Kidney capillary endothelial cell (primary cell): ENCODE measurements at regions not wholly inside any gene's neighbourhood (a gene's known extent, or its start where the extent isn't known, plus 50 kb on each side); places are given as distances from the start of the nearest gene placed in this dataset.
"Not testable (repeated sequence)": the region's sequence is repeated elsewhere in the genome, so short reads cannot be mapped to it uniquely, and the experiment has no call there.

Source experiments
- DNase-seq: peaks from one replicate; pipeline ENCODE4 v3.0.0-alpha.2; 2018; ENCODE audit warnings: low spot score

DNA sequence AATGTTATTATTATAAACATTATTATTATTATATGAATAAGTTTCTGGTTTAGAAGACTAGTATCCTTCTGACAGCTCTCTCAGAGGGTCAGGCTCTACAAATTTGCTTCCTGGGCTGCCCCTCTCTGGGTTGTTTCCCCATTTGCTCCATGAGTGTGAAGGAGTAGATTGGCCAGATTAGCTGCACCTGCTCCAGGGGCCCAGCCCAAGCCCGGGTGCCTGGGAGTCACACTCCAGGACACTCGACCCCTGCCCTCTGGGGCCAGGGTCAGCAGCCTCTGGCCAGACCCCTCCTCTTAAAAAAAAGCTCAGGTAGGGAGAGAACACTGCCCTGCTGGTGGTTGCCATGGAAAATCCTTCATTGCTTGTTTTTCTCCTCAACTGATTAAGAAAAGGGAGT lies 169.0 kb upstream of the FOXD4L5 start:
- DNase-seq: not testable (repeated sequence)

DNA sequence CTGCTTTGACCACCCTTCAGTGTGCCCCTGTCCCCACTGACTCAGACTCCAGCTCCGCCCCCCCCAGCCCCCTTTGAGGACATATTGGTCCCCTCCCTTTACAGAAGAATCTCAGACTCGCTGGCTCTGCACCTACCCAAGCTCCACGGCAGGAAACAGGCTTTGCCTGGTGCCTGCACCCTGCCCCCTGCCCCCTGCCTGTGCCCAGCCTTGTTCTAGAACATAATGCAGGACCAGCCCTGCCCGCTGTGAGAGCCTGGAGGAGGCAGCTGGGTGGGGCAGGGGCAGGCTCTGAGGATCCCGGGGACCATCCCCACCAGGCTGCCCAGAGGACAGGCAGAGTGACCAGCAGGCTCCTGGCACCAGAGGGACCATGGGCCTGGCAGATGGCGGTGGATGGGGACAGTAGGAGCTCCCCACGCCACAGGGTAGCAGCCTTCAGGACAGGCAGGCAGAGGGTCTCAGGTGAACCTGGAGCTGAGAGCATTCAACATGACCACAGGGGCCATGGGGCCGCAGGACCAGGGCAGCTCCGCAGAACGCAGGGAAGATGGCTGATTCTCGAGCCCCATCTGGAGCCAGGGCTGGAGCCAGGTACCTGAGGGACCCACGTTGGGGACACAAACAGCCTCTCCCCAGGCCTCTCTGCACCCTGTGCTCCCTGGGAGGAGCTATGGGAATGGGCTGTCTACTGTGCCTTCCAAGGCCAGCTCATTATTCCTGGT lies 165.0 kb upstream of the FOXD4L5 start:
- DNase-seq: not testable (repeated sequence)

DNA sequence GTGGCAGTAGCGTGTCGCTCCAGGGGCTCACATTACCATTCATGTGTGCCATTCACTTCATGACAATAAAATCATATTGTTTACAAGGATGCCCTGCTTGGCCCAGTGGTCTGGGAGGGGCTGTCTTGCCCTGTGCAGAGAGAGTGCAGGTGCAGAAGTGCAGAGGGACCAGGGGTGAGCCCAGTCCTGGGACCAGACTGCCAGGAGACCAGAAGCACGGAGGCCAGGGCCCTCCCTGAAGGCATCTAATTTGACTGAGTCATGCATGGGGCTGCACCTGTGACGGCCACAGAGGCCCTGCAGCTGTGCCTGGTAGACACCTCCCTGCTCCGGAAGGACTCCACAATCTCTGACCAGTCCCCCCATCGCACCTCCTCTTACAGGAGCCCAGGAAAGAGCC lies 164.4 kb upstream of the FOXD4L5 start:
- DNase-seq: no peak

DNA sequence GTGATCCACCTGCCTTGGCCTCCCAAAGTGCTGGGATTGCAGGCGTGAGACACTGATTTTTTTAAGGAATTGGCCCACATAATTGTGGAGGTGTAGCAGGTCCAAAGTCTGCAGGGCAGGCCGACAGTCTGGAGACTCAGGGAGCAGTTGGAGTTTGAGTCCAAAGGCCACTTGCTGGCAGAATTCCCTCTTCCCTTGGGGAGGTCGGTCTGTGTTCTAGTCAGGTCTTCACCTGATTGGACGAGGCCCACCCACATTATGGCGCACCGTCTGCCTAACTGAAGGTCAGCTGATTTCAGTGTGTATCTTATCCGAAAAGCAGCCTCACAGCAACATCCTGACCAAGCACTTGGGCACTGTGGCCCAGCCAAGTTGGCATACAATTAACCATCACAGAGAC lies 162.1 kb upstream of the FOXD4L5 start:
- DNase-seq: not testable (repeated sequence)

DNA sequence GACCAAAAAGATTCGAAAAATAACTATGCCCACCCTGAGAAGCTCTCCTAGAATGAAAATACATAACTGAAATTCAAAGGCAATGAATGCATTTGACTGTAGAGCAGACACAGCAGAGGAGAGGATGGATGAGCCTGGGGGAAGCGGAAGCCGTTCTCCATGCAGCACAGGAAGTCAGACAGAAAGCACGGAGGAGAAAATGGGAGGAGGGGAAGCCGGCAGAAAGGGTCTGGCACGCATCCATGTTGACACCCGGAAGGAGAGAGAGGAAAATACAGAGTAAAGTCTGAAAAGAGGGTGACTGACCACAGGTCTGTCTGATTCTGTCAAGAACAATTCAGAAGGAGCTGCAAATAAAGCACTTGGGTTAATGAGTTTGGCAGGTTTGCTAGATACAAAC lies 161.0 kb upstream of the FOXD4L5 start:
- DNase-seq: not testable (repeated sequence)

DNA sequence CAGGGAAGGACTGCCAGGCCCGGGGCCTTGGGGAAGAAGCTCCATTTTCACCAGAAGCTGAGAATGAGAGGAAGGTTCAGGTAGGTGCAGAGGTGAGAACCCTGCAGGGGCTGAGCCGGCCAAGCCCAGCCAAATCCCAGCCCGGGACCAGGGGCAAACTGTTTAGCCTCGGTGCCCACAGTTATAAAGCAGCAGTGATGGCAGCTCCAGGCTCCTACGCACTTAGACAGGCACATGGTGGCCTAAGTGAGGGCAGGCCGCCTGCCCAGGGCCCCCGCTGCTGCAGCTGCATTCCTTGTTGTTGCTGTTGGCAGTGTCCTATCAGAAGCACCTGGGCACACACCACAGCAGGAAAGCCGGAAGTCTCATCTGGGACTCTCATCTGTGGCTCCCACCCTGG lies 159.9 kb upstream of the FOXD4L5 start:
- DNase-seq: no peak

DNA sequence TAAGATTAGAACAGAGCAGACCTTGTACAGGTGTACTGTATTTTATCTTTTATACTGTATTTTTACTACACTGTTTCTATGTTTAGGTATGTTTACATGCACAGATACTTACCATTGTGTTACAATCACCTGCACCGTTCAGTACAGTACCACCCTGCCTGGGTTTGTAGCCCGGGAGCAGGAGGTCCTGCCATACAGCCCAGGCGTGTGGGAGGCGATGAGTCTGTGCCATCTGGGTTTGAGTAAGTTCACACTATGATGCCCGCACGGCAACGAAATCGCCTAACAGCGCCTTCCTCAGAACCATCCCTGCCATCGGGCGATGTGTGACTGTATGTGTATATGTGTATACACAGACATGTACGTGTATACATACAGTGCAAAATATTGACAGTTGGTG lies 157.1 kb upstream of the FOXD4L5 start:
- DNase-seq: not testable (repeated sequence)

DNA sequence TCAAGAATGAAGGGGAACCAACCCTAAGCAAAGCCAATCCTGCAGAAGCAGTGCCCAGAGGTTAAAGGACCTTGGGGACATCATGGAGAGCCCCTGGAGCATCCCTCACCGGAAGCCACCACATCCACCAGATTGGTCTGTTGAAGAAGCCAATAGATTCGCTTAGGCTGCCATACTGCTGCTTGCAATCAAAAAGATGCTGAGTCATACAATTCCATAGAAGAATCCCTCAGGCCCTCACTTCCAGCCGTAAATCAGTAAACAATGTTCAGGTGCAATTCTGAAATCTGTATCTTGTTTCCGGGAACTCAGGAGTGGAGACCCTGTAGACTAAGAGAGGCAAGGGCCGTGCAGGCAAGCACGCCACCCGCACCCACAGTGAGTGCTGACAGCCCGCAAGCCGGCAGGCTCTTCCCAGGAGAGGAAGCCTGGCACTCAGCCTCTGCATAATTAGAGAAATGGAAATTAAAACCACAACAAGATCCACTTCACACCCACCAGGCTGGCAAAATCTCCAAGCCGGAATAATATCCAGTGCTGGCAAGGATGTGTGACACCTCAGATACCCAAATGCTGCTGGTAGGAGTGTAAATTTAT lies 156.4 kb upstream of the FOXD4L5 start:
- not testable (repeated sequence) for DNase-seq

DNA sequence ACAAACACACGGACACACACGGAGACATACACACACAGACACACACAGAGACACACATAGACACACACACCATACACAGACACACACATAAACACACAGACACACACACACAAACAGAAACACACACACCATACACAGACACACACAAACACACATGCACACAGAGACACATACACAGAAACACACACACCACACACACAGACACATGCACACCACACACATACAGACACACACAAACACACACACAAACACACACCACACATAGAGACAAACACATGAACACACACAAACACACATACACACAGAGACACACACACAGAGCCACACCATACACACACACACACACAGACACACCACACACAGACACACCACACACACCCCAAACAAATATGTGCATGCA lies 152.7 kb upstream of the FOXD4L5 start:
- DNase-seq: no peak

DNA sequence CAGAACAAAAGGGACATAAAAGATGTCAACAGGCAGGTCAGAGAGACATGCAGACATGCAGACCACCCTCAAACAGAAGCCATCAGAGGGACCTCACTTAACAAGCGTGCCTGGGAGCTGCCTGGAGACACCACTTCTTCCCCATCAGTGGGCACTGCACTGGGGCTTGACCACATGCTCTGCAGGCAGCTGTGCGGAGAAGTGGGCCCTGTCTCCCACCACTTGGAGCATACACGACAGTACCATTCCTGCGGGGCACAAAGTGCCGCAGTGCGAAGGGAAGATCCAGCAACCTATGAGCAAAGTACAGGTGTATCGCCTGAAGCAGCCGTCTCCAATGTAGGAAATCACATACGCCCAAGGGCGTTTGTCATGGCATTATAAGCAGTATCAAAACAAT lies 150.5 kb upstream of the FOXD4L5 start:
- DNase-seq: no peak

DNA sequence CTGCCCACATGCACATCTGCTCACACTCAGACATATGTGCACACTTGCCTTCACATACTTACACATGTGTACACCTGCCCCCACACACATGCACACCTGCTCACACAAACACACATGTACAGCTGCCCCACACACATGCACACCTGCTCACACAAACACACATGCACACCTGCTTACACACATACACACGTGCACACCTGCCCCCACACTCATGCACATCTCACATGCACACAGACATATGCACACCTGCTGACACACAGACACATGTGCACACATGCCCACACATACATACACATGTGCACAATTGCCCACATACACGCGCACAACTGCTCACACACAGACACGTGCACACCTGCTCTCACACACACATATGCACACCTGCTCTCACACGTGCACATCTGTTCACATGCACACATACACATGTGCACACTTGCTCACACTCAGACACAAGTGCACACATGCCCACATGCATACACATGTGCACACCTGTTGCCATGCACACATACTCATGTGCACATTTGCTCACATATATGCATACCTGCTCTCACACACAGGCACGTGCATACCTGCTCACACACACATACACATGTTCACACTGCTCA lies 147.8 kb upstream of the FOXD4L5 start:
- DNase-seq: no peak

DNA sequence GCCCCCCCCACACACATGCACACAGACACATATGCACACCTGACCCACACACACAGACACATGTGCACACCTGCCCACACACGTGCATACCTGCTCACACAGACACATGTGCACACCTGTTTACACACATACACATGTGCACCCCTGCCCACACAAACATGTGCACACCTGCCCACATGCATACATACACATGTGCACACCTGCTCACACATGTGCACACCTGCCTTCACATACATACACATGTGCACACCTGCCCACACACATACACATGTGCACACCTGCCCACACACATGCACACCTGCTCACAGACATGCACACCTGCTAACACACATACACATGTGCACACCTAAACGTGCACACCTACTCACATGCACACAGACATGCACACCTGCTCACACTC lies 147.0 kb upstream of the FOXD4L5 start:
- DNase-seq: no peak

DNA sequence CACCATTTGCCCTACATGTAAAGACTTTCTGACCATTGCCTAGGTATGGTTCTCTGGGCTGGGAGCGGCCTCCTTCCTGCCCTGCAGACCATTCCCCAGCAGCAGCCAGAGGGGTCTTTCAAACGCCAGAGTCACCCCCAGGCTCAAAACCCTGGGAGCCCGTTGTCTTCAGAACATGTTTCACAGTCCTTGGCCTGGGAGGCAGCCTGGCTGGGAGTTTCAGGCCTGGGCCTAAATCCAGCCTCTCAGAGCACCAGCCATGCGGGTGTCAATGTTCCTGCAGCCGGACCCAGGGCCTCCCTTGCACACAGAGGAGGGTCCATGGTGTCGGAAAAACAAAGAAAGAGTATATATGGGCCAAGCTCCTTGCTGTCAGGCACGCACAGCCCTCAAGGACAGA lies 145.2 kb upstream of the FOXD4L5 start:
- DNase-seq: no peak

DNA sequence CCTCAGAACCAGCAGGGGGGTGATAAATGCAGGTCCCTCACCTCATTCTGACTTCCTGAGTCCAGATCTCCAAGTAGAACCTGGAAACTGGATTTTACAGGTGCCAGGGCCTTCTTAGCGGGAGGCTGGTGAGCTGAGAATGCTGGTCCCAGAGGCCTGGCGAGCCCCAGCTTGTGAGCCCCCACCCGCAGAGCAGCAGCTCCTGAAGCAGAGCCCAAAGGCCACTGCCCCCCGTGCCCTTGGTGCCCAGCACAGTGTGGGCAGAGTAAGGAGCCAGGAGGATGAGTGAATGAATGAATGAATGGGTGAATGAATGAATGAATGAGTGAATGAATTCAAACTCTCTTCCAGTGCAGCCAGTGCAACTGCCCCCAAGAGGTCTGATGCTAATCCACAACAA lies 142.4 kb upstream of the FOXD4L5 start:
- DNase-seq: not testable (repeated sequence)

DNA sequence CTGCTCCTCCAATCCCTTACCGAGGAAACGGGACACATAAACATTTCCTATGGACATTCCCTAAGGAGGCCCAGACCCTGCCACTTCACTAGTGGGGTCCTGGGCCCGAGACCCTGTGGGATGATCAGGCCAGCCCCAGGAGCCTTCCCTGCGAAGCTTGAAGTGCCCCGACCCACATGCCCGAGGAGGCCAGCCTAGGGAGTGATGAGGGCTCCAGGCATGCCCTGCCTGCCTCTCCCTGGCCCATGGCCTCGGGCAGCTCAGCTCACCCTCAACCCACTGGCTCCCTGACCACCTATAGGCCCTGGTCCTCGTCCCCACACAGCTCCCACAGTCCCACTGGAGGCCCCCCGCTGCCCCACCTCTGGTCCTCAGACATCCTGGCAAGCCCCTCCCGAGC lies 141.8 kb upstream of the FOXD4L5 start:
- not testable (repeated sequence) for DNase-seq

DNA sequence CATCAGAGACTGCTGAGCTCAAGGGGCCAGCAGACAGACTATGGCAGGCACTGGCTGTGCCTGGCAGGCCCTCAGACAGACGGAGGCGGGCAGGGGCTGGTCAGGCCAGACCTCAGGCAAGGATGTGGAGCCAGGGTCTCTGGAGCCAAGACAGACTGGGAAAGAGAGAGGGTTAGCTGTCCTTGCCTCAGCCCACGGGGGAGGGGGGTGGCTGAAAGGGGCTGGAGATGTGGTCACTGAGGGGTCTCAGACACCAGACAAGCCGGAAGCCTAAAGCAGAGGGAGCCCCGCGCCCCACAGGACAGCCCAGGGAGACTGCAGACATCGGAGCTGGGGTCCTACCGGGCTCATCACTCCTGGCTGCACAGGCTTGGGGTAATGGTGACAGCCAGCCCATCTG lies 141.2 kb upstream of the FOXD4L5 start:
- DNase-seq: no peak

DNA sequence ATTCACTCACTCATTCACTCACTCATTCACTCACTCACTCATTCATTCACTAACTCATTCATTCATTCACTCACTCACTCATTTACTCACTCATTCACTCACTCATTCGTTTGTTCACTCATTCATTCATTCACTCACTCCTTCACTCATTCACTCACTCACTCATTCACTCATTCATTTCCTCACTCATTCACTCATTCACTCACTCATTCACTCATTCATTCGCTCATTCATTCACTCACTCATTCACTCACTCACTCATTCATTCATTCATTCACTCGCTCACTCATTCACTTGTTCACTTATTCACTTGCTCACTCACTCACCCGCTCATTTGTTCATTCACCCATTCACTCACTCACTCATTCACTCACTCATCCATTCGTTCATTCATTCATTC lies 140.2 kb upstream of the FOXD4L5 start:
- not testable (repeated sequence) for DNase-seq

DNA sequence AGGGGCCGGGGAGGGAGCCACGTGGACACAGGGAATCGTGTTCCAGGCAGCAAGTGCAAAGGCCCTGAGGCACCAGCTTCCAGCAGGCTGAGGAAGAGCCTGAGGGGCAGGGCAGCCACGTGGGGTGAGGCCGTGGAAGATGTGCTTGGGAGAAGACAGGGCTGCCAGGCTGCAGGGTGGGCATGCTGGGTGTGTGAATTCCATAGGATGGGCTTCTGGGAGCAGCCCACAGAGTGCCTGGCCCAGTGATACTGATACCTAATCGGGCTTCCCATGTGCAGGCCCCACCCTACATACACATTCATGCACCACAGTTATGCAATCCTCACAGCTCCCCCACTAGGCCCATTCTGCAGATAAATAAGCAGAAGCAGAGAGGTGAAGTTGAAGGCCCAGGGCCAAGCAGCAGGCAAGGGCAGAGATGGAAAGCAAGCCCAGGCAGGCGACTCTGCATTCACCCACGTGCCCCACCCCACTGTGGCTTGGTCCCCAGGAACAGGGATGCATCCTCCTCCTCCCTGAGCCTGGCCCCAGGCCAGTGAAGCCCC lies 139.5 kb upstream of the FOXD4L5 start:
- DNase-seq: not testable (repeated sequence)

DNA sequence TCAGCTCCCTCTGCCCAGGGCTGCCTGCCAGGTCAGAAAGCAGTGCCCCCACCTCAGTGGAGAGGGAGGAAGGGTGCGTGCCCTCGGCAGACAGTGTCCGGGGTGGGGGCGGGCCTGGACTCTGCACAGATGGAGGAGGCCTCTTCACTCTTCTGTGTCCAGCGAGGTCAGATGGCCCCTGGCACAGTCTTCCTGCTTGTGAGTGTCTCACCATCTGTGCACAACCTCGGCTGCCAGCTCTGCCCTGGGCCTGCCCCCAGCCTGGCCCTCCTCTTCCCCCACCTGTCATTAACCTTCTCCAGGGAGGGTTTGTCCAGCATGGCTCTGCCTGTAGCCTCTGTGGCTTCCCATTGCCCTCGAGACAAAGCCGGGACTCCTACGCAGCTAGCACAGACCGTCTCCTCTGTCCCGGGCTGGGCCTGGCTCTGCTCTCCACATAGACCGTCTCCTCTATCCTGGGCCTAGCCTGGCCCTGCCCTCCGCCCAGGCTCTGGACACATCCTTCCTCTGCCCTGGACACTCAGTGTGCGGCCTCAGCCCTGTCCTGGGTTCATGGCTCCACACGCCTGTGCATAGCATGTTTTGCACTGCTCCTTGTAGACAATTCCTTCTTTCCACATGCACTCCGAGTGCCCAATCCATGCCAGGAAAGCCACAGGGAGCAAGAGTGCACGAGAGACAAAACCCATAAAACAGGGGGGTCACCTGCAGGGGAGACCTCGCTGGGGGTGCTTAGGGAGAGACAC lies 138.9 kb upstream of the FOXD4L5 start:
- DNase-seq: not testable (repeated sequence)

DNA sequence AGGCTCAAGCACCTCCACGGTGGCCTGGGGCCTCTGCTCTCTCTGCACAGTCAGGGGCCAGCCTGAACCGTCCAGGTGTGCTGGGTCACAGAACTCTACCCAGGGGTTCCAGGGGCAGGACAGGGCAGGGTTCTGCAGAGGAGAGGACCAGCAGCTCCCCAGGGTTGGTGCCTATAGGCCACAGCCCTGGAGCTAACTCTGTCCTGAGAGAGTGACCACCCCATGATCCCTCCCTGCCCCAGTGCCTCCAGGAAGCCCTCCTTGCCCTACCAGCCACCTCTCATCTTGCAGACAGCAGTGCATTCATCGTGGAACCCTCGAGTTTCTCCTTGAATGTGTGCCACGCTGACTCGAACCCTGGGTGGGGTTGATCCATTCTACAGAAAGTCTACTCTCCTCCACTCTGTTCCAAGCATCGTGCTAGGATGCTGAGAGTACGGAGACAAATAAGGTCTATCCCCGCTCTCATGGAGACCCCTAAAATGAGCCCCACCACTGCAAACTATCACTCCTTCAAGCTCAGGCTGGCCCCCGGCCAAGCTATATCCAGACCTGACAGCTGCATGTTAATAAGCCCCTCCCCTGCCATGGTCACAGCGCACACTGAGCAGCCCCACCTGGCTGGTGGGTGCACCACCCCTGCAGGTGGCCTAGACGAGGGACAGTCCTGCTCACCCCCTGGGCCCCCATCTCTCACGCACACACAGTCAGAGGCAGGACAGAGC lies 138.1 kb upstream of the FOXD4L5 start:
- DNase-seq: not testable (repeated sequence)

DNA sequence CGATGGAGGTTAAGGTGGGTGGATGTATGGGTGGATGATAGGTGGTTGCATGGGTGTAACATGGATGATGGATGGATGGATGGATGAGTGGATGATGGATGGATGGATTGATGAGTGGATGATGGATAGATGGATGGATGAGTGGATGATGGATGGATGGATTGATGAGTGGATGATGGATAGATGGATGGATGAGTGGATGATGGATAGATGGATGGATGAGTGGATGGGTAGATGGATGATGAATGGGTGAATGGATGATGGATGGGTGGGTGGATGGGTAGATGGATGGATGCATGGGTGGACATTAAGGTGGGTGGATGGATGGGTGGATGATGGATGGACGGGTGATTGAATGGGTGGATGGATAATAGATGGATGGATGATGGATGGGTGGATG lies 136.5 kb upstream of the FOXD4L5 start:
- DNase-seq: not testable (repeated sequence)

DNA sequence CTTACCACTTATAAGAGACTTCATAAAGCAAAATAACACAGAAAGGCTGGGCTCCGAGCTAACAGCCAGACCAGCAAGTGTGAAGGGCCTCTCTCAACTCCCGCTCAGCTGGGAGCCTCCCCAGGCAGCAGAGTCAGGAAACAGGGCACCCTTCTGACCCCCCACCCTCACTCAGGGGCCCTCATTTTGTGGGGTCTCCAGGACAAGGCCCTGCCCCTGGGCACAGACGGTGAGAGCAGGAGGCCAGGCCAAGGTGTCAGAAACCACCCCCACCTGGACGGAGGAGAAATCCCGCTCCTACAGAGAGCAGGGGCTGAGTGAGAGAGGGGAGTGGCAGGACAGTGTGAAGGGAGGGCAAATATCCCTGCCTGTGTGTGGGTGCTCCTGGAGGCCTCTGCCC lies 135.8 kb upstream of the FOXD4L5 start:
- DNase-seq: no peak
